ENCODE measurements at regions not wholly inside any gene's neighbourhood (a gene's known extent, or its start where the extent isn't known, plus 50 kb on each side); places are given as distances from the start of the nearest gene placed in this dataset.

DNA sequence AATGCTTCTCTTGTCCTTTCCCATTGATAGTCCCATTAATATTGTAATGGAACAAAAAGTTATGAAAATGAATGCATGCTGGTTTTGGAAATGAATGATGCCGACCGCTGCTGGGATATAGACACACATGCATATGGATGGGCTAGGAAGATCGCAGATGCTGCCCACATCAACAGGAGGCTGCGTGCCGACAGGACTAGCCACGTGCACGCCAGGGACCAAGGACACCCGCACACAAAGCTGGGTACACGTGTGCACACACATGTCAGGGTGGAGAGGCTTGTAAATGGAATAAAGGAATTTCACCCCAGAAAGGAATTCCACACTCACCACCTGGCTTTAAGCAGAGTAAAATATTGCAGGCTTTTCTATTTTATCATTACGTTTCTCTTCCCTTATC lies 153.8 kb upstream of the VASH1 start:
- DNase-seq, result no peak

DNA sequence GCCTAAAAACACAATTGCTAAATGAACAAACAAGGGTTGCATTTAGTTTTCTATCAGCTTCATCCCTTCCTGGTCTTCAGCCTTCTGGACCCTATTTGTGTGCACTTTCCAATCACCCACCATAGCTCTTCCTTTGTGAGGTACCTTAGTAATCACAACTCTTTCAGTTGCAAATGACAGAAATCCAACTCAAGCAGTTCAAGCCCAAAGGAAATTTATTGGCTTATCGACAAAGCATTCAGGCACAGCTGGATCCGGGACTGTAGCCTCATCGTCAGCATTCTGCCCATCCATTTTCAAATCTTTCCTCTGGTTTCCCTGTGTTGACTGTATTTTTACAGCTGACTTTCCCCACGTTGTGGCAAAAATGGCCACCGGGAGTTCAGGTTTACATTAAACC lies 148.6 kb upstream of the VASH1 start:
- DNase-seq, result no peak

DNA sequence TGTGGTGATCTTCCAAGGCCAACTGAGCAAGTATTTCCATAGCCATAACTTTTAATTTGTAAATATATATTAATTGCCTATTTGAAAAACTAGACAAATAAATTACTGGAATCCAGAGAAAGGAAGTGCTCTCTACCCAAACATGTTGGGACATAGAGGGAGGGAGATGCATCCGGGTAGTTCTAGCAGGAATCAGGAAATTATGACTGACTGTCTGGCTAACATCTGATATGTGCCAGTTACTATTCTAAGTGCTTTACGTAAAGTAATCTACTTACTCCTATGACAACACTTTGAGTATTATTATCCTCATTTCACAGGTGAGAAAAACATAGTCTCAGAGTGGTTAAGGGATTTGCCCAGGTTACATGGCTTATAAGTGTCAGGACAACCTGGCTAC lies 147.7 kb upstream of the VASH1 start:
- no peak for DNase-seq

DNA sequence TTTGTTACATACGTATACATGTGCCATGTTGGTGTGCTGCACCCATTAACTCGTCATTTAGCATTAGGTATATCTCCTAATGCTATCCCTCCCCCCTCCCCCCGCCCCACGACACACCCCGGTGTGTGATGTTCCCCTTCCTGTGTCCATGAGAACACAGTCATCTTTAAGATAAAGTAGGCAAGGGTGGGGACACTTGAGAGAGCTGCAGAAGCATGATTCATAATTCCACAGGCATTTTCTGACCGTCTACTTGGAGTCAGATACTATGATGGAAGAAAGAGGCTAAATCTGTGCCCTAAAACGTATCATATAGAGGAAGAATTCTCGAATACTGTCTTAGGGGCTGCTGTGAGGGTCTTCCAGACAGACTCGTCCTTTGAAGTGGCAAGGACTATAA lies 145.9 kb upstream of the VASH1 start:
- DNase-seq, result no peak

DNA sequence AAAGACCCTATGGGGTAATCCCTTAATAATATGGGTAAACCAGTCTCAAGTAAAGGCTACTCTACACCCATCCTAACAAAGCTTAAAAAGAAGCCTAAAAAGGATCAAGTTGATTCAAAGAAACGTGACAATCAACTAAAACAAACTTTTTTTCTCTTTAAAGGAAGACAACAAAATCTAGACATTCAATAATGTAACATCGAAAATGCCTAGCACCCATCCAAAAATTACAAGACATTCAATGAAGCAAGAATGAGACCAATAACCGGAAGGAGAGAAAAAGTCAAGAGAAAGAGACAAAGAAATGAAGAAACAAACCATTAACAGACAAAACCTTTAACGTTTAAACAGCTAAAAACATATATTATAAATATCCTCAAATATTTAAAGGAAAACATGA lies 143.8 kb upstream of the VASH1 start:
- no peak for DNase-seq

DNA sequence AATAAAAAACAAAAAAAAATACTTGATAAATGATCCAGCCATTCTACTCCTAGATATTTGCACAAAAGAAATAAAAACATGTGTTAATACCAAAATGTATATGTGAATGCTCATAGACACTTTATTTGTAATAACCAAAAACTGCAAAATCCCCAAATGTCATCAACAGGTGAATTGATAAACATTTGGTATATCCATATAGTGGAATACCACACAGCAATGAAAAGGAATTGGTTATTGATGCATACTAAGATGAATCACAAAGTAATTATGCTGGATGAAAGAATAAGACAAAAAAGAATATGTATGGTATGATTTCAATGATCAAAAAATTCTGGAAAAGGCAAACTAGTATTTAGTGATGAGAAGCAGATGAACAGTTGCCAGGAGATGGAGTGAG lies 124.7 kb upstream of the VASH1 start:
- DNase-seq, result no peak

DNA sequence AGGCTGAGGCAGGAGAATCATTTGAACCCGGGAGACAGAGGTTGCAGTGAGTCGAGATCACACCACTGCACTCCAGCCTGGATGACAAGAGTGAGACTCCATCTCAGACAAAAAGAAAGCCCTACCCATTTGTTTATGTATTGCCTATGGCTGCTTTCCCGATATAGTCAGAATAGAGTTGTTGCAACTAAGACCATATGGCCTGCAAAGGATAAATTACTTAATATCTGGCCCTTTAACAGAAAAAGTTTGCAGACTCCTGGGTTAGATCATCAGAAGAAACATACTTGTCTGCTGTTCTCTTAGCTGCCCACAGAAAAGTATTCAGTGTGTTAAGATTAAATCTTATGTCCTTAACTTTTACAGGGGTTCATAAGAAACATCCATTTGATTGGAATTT lies 122.4 kb upstream of the VASH1 start:
- DNase-seq, result no peak

DNA sequence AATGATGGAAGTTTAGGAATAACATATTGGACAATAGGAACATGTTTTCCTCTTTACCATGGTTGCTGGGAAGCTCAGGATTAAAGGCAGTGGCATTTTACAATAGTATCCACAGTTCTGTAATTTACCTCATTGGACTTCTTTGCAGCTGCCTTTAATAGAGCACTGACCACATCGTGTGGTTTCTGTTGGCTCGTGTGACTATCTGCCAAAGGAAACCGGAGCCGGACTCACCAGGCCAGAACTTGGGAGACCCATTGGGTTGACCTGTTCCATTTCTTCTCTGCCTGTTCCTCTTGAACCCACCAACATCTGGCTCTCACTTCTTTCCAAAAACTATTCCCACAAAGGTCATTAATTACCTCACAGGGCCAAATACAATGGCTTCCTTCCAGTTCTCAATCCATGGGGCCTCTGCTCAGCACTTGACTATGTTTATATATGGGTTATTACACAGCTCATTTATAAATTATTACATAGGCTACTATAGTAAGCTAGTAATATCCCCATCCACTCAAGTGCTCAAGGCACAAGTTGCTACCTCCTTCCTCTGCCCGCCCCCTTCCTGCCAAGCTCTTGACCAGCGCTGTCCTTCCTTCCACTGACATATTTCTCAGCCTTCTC lies 121.5 kb upstream of the VASH1 start:
- no peak for DNase-seq

DNA sequence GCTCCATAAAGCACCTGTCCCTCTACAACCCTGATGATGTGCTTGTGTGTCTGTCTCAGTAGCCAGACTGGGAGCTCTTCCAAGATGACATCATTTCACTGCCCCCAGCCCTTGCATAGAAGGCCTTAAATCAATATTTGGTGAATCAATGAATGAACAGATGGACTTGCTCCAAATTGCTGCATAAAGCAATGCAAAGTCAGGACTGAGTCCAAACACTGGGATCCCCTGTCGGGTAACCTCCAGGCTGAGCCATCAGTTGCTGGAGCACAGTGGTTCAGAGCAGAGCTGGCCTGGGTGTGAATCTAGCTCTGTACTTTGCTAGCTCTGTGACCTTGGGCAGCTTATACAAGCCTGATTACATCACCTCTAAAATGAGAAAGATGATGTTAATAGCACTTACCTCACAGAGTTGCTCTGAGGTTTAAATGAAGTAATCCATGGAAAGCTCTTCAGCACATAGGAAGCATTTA lies 120.3 kb upstream of the VASH1 start:
- no peak for DNase-seq

DNA sequence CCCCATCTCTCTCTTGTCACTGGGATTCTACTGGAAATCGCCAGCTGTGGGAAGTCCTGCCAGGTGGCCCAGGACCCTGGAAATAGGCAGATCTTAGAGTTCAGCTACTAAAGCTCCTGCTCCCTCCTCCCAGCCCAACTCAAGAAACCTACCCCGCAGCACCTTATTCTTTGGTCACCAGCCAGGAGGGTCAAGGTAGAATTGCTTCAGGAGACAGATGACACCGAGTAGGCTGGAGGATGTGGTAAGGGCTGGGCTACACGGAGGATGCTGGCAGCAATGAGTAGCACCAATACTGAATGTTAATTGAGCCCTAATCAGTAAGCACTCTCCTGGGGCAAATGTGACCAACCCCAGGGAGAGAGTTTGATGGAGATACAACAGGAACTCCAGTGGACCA lies 119.7 kb upstream of the VASH1 start:
- DNase-seq, result no peak

DNA sequence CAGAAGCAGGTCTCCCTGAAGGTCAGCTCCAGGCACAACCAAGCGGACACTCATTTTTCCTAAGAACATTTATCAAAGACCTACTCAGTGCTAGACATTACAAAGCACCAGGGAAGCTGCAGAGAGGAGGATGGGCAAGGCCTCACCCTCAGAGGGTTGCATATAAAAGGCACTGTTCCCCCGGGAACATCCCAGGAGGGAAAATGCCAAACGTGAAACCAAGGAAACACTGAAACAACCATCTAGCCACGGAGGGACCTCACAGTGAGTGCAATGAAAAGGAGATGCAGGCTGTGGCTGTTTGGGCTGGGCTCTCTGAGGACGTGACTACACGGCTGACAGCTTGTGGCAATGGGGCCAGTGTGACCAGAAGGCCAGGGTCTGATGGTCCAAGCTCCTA lies 117.4 kb upstream of the VASH1 start:
- no peak for DNase-seq

DNA sequence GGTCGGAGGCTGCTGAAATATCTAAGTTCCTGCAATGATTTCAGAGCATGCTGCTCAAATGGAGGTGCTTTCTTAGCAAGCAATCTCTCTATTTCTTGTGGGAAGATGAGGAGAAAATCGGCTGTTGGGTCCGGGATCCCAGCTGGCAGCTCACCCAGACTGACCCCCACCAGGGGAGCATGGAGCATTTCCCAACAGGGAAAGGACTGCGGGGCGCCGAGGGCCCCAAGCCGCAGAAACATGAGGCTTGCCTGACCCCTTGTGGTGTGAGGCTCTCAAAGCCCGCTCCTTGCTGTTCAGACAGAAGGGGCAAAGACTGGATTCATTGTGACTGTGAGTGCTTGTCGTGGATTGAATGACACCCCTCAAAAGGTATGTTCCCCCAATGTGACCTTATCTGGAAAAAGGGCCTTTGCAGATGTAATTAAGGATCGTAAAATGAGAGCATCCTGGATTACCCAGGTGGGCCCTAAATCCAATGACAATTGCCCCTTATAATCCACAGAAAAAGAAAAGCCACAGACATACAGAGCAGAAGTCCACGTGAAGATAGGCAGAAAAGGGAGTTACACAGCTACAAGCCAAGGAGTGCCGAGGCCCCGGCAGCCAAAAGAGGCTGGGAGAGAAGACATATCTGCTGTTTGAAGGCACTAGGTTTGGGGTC lies 116.3 kb upstream of the VASH1 start:
- DNase-seq, result peak in 1 of 2 donors; percentile 20

DNA sequence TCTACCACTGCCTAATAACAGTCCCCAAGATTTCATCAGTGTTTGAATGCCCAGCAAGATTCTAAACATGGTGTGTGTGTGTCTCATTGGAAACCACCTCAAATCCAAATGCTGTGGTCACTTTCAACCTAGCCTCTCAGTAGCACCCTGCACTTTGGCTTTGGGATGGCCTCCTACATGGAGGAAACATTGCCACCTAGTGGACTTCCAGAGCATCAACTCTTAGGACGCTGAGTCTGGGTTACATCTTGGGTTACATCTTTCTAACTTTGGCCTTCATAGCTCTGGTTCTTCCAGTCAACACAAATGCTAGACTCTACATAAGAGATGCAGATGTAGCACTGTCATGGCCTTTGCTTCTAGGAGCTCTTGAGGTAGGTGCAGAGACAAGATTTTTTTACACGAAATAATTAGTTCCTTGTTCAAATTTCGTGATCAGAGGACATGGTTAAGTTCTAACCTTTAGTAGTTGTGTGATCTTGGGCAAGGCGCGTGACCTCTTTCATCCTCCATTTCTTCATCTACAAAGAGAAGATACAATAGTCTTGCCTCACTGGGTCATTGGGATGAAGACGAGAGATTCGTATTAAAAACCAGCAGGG lies 113.5 kb upstream of the VASH1 start:
- peak; percentile 35 to 67 for DNase-seq

DNA sequence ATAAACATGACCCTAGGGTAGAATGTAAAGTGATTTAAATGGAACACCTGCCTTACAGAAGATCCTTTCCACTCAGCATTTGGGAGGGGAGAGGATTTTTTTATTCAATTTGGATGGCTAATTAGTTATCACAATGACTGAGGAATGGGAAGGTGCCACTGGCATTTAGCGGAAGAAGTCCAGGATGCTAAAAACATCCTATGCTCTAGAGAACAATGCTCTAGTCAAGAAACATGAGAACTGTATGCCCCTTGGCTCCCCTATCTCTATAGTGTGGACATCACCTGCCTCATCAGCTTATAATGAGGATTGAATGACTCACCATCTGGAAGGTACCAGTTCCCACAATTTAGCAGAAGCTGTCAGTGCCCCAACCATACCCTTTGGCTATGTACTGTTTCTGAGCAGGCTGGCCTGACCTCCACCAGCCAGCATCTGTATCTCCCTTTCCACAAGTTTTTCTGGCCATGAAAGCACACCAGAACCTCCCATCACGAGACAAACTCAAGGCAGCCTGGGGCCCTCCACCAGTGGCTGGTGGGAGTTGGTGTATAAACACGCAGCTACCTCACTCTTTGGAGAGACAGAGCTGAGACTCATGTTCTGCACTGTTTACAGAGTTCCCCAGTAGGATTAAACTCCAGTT lies 109.7 kb upstream of the VASH1 start:
- DNase-seq, result no peak

DNA sequence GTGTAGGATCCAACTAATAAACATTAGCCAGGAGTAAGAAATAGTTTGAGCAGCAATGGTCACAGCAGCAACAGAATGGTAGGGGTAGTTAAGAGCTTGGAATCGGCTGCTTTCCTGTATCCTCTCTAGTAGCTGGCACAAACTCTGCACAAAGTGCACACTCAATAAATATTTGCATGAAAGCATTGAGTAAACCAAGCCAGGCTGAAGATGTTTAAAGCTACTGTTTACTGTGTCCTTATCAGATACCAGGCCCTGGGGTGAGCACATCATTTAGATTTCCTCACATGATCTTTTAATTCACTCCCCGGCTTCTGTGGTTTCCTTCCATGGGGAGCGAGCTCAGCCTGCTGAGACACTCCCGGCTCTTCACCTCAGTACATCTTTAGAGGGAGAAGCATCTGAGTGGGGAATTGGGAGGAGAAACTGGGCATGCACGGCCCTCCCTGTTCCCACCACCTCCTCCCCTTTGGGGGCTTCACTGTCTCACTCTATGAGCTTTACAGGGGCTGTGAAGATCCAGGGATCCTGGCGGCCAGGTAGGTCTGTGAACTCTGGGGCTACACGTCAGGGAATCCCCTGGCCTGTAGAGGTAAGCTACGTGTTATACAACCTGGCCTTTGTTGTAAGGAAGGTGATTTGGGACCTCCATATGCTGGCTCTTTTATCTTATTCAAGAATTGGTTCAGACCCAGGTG lies 107.2 kb upstream of the VASH1 start:
- no peak for DNase-seq

DNA sequence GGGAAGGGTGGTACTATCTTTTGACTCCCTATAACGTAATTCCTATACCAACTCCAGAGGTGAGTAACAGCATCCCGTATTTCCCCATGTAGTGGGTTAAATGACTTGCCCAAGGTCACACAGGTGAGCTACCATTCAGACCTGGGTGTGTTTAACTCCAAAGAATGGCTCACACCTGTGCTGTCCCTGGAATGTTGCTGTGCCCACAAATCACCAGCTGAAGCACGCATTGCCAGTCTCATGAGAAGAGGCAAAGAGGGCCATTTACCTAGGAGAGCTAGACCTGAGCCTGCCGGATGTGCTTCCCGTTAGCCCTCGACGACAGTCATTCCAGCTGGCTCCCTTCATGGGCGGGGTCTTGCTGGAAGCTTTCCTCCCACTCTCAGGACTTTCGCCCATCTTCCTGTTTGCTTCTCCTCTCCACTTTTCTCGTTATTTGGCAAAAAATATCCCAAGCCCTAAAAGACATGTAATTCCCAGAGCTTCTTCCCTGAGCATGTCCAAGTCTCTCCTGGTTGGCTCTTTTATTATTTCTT lies 106.6 kb upstream of the VASH1 start:
- DNase-seq, result no peak

DNA sequence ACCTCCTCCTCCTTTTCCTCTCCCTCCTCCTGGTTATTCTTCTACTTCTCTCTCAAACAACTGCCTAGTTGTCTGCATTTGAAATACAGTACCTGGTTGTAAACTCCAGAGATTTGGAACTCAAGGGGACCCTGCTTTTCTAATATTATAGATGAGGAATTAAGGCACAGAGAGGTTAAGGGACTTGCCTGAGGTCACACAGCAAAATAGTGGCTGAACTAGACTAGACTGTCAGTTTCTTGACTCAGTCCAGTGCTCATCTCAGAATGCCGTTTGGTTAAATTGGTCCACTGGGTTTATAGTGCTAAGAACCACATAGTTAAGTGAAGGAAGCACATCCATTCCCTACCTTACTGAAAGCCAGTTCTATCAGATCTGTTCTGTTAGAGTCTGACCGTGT lies 105.9 kb upstream of the VASH1 start:
- no peak for DNase-seq

DNA sequence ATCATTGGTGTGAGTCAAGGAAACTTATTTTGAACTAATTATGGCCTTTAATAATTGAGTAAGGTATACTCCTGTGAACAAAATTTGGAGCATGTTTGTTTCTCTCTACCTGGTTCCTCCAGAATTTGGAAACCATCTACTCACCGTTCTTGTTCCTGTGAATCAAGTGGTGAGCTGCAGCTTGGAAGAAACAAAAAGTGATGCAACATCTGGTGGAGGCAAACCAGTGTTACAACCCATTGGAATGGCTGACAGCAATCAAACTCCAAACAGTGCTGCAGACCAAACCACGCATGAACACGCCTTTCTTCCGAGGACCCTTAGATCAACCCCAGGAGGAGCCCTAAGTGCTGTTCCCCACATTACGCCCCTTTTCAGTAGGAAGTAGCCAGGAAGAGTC lies 104.7 kb upstream of the VASH1 start:
- no peak for DNase-seq

DNA sequence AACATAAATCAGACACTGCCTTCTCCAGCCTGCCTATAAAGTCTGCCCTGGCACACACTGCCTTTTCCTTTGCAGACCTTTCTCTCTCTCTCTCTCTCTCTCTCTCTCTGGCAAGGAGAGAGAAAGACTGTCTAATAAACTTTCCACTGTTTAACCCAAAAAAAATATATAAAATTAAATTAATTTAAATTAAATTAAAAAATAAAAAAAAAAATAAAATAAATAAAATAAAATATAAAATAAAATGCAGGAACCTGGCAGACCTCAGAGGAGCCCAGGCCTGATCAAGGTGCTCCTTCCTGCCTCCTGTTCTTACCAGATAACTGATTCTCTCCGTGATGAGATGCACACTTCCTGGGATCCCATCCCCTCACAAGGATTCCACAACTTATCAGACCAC lies 103.9 kb upstream of the VASH1 start:
- DNase-seq, result no peak

DNA sequence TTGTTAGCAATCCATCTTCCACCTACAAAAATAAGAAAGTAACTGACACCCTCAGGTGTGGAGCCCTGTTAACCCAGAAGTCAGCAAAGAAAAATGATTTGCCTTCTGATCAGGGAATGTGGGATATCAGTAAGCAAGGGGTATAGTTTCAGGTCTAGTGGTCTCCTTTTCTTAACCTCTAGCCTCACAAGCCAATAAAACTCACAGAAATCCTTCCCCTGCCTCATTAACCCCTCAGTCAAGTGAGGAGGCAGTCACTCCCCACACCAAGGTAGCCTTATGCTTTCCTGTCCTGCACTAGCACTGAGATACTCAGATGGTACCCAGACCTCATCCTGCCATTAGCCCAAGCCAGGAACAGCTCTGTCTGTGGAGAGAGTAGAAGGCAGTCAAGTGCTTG lies 103.4 kb upstream of the VASH1 start:
- DNase-seq, result no peak

DNA sequence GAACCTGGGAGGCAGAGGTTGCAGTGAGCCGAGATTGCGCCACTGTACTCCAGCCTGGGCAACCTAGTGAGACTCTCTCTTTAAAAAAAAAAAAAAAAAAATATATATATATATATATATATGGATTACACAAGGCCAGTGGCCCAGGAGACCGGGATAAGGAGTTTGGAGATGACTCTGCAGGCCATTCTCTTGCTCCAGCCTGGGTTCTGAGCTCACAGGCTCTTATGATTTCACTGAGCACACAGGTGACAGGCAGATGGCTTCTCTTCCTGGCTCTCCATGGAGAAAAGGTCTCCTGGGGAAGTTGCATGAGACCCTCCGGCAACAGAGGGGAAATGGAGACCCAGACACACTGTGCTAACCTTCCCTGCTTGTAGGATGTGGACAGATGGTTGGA lies 98.7 kb upstream of the VASH1 start:
- no peak for DNase-seq

DNA sequence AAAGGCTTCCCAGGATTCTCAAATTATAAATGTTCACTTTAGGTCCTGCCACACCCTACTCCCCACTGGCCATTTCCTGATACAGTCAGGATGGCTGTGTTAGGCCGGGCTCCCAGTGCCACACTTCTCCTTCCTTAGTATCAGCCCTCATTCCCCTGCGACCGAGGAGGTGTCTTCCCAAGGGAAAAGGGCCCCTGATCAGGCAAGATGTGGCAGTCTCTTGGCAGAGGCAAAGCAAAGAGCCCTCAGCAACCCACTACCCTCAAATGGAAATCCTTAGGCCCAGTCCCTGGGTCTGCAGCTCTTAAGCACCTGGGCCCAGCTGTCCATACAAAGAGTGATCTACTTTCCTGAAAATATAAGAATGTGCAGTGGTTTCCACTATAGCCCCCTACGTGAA lies 96.5 kb upstream of the VASH1 start:
- no peak for DNase-seq

DNA sequence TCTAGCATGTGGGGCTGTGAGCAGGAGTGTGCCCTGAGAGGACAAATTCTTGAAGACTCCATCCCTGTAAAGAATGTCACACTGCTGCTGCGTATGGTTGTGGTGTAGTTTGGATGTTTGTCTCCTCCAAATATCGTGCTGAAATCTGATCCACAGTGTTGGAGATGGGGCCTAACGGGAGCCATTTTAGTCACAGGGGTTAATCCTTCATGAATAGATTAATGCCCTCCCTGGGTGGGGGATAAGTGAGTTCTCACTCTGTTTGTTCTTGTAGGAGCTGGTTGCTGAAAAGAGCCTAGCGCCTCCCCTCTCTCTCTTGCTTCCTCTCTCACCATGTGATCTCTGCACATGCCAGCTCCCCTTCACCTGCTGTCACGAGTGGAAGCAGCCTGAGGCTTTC lies 94.5 kb upstream of the VASH1 start:
- DNase-seq, result no peak
